ENCODE measurements at regions not wholly inside any gene's neighbourhood (a gene's known extent, or its start where the extent isn't known, plus 50 kb on each side); places are given as distances from the start of the nearest gene placed in this dataset.

DNA sequence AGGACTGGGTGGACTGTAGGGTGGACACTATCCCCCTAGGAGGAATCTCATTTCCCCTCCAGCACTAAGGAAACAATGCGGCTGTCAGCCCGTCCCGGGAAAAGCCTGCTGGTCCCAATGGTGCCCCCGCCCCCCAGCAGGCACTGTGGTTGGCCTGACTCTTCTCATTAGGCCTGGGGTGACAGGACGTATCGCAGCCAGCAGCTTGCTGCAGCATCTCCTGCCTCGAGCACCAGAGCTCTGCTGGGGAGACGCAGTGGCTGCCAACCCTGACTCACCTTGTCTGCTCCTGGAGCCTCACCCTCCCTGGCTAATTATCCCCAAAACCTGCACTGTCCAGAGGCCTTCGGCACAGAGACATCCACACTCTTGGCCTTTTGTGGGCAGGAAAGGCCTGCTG lies 115.1 kb upstream of the GJB5 start:
- Histone ChIP-seq H3K4me3 (ENCODE audit: insufficient read depth, low read depth, low read length, poor library complexity, severe bottlenecking) (no peak overlapping the region), H3K27ac (ENCODE audit: insufficient read depth, low read length, poor library complexity, severe bottlenecking) (no peak overlapping the region), H3K36me3 (ENCODE audit: control insufficient read depth, insufficient read depth, low read length) (no peaks in the 10 kb centered on the region), H3K27me3 (replicated peaks; ENCODE audit: control insufficient read depth, insufficient read depth, low read length, poor library complexity, severe bottlenecking) (peaks cover 1% of the 10 kb centered on the region), H3K9me3 (ENCODE audit: control insufficient read depth, low read length) (no peaks in the 10 kb centered on the region), H3K4me1 (ENCODE audit: control insufficient read depth, insufficient read depth, low read length, poor library complexity, severe bottlenecking) (no peaks in the 10 kb centered on the region)
- no peak for DNase-seq

- no peaks in the 10 kb centered on the region for H3K36me3 ChIP-seq (ENCODE audit: control insufficient read depth, insufficient read depth, low read length)
- peaks cover 2% of the 10 kb centered on the region for H3K27me3 ChIP-seq (replicated peaks; ENCODE audit: control insufficient read depth, insufficient read depth, low read length, poor library complexity, severe bottlenecking)
- no peak for DNase-seq
- H3K9me3 ChIP-seq (ENCODE audit: control insufficient read depth, low read length) = no peaks in the 10 kb centered on the region
- H3K27ac ChIP-seq (ENCODE audit: insufficient read depth, low read length, poor library complexity, severe bottlenecking) = no peak overlapping the region
- H3K4me3 ChIP-seq (ENCODE audit: insufficient read depth, low read depth, low read length, poor library complexity, severe bottlenecking) = no peak overlapping the region
- no peaks in the 10 kb centered on the region for H3K4me1 ChIP-seq (ENCODE audit: control insufficient read depth, insufficient read depth, low read length, poor library complexity, severe bottlenecking)
Observed at GRCh38 chr1:34640654-34641401, 114.0 kb upstream of the GJB5 start.

GRCh38 chr1:34642679-34643078 lies 112.2 kb upstream of the GJB5 start:
- Histone ChIP-seq H3K9me3 (ENCODE audit: control insufficient read depth, low read length) (no peaks in the 10 kb centered on the region), H3K4me1 (ENCODE audit: control insufficient read depth, insufficient read depth, low read length, poor library complexity, severe bottlenecking) (no peaks in the 10 kb centered on the region), H3K36me3 (ENCODE audit: control insufficient read depth, insufficient read depth, low read length) (no peaks in the 10 kb centered on the region), H3K4me3 (ENCODE audit: insufficient read depth, low read depth, low read length, poor library complexity, severe bottlenecking) (no peak overlapping the region), H3K27ac (ENCODE audit: insufficient read depth, low read length, poor library complexity, severe bottlenecking) (no peak overlapping the region), H3K27me3 (replicated peaks; ENCODE audit: control insufficient read depth, insufficient read depth, low read length, poor library complexity, severe bottlenecking) (peaks cover 2% of the 10 kb centered on the region)
- no peak for DNase-seq

- Histone ChIP-seq H3K27ac (ENCODE audit: insufficient read depth, low read length, poor library complexity, severe bottlenecking) (no peak overlapping the region), H3K27me3 (replicated peaks; ENCODE audit: control insufficient read depth, insufficient read depth, low read length, poor library complexity, severe bottlenecking) (peaks cover 2% of the 10 kb centered on the region), H3K4me1 (ENCODE audit: control insufficient read depth, insufficient read depth, low read length, poor library complexity, severe bottlenecking) (no peaks in the 10 kb centered on the region), H3K9me3 (ENCODE audit: control insufficient read depth, low read length) (no peaks in the 10 kb centered on the region), H3K4me3 (ENCODE audit: insufficient read depth, low read depth, low read length, poor library complexity, severe bottlenecking) (no peak overlapping the region), H3K36me3 (ENCODE audit: control insufficient read depth, insufficient read depth, low read length) (no peaks in the 10 kb centered on the region)
- DNase-seq = no peak
Observed at GRCh38 chr1:34645109-34645688, 109.6 kb upstream of the GJB5 start.

GRCh38 chr1:34645919-34646318 lies 108.9 kb upstream of the GJB5 start:
- no peak overlapping the region for H3K27ac ChIP-seq (ENCODE audit: insufficient read depth, low read length, poor library complexity, severe bottlenecking)
- H3K36me3 ChIP-seq (ENCODE audit: control insufficient read depth, insufficient read depth, low read length) = no peaks in the 10 kb centered on the region
- H3K9me3 ChIP-seq (ENCODE audit: control insufficient read depth, low read length) = no peaks in the 10 kb centered on the region
- peaks cover 2% of the 10 kb centered on the region for H3K27me3 ChIP-seq (replicated peaks; ENCODE audit: control insufficient read depth, insufficient read depth, low read length, poor library complexity, severe bottlenecking)
- no peak overlapping the region for H3K4me3 ChIP-seq (ENCODE audit: insufficient read depth, low read depth, low read length, poor library complexity, severe bottlenecking)
- no peak for DNase-seq
- H3K4me1 ChIP-seq (ENCODE audit: control insufficient read depth, insufficient read depth, low read length, poor library complexity, severe bottlenecking) = no peaks in the 10 kb centered on the region

- no peak for DNase-seq
- H3K36me3 ChIP-seq (ENCODE audit: control insufficient read depth, insufficient read depth, low read length) = no peaks in the 10 kb centered on the region
- H3K4me3 ChIP-seq (ENCODE audit: insufficient read depth, low read depth, low read length, poor library complexity, severe bottlenecking) = no peak overlapping the region
- H3K4me1 ChIP-seq (ENCODE audit: control insufficient read depth, insufficient read depth, low read length, poor library complexity, severe bottlenecking) = no peaks in the 10 kb centered on the region
- no peak overlapping the region for H3K27ac ChIP-seq (ENCODE audit: insufficient read depth, low read length, poor library complexity, severe bottlenecking)
- H3K27me3 ChIP-seq (replicated peaks; ENCODE audit: control insufficient read depth, insufficient read depth, low read length, poor library complexity, severe bottlenecking) = peaks cover 2% of the 10 kb centered on the region
- no peaks in the 10 kb centered on the region for H3K9me3 ChIP-seq (ENCODE audit: control insufficient read depth, low read length)
Observed at GRCh38 chr1:34648501-34648900, 106.3 kb upstream of the GJB5 start.

DNA sequence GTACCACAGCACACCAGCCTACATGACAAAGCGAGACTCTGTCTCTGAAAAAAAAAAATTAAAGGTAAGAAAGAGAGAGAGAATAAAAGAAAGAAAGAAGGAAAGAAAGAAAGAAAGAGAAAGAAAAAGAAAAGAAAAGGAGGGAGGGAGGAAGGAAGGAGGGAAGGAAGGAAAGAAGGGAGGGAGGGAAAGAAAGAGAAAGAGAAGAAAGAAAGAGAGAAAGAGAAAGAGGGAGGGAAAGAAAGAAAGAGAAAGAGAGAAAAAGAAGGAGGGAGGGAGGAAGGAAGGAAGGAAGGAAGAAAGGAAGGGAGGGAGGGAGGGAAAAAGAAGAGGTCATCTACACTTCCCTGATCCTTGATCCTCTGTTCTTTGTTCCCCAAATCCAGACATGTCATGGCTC lies 104.8 kb upstream of the GJB5 start:
- no peak for DNase-seq

DNA sequence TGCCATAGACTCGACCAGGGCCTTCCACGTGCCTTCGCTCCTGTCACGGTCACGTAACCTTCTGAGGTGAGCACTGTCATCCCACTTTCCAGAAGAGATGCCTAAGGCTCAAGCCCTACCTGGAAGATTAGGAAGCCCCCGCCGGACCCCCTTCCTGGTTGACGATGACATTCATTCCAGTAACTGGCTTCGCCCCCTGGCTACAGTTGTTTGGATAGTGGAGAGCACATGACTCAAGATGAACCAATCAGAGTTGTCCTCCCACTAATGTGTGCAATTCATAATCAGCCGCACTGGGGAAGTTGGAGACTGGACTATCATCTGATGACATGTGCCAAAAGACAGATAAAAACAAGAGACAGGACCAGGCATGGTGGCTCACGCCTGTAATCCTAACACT lies 104.0 kb upstream of the GJB5 start:
- no peaks in the 10 kb centered on the region for H3K27me3 ChIP-seq (replicated peaks; ENCODE audit: control insufficient read depth, insufficient read depth, low read length, poor library complexity, severe bottlenecking)
- DNase-seq = no peak
- H3K4me1 ChIP-seq (ENCODE audit: control insufficient read depth, insufficient read depth, low read length, poor library complexity, severe bottlenecking) = no peaks in the 10 kb centered on the region
- H3K36me3 ChIP-seq (ENCODE audit: control insufficient read depth, insufficient read depth, low read length) = no peaks in the 10 kb centered on the region
- H3K9me3 ChIP-seq (ENCODE audit: control insufficient read depth, low read length) = no peaks in the 10 kb centered on the region
- H3K4me3 ChIP-seq (ENCODE audit: insufficient read depth, low read depth, low read length, poor library complexity, severe bottlenecking) = no peak overlapping the region
- H3K27ac ChIP-seq (ENCODE audit: insufficient read depth, low read length, poor library complexity, severe bottlenecking) = no peak overlapping the region

More for the DNA sequence above, 104.8 kb upstream of the GJB5 start:
- no peaks in the 10 kb centered on the region for H3K9me3 ChIP-seq (ENCODE audit: control insufficient read depth, low read length)
- no peak overlapping the region for H3K27ac ChIP-seq (ENCODE audit: insufficient read depth, low read length, poor library complexity, severe bottlenecking)
- no peak overlapping the region for H3K4me3 ChIP-seq (ENCODE audit: insufficient read depth, low read depth, low read length, poor library complexity, severe bottlenecking)
- H3K27me3 ChIP-seq (replicated peaks; ENCODE audit: control insufficient read depth, insufficient read depth, low read length, poor library complexity, severe bottlenecking) = no peaks in the 10 kb centered on the region
- H3K36me3 ChIP-seq (ENCODE audit: control insufficient read depth, insufficient read depth, low read length) = no peaks in the 10 kb centered on the region
- H3K4me1 ChIP-seq (ENCODE audit: control insufficient read depth, insufficient read depth, low read length, poor library complexity, severe bottlenecking) = no peaks in the 10 kb centered on the region

DNA sequence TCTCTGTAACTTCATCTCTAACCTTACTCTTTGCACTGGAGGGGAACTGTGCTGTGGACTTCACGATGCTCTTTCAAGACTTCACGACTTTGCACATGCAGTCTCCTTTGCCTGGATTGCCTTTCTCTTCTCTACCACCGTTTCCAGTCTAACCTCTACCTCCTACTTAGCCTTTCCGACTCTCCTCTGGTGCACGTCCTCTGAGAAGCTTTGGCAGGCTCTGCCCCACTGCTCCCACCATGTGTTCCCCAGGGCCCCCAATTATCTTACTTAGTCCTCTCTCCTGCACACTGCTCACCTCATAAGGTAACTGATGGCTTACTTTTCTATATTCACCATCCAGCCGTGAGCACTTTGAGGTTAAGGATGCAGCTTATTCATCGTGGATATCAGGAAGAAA lies 101.7 kb upstream of the GJB5 start:
- no peak for DNase-seq
- H3K4me1 ChIP-seq (ENCODE audit: control insufficient read depth, insufficient read depth, low read length, poor library complexity, severe bottlenecking) = no peaks in the 10 kb centered on the region
- H3K36me3 ChIP-seq (ENCODE audit: control insufficient read depth, insufficient read depth, low read length) = no peaks in the 10 kb centered on the region
- no peaks in the 10 kb centered on the region for H3K27me3 ChIP-seq (replicated peaks; ENCODE audit: control insufficient read depth, insufficient read depth, low read length, poor library complexity, severe bottlenecking)
- H3K4me3 ChIP-seq (ENCODE audit: insufficient read depth, low read depth, low read length, poor library complexity, severe bottlenecking) = no peak overlapping the region
- H3K27ac ChIP-seq (ENCODE audit: insufficient read depth, low read length, poor library complexity, severe bottlenecking) = no peak overlapping the region
- no peaks in the 10 kb centered on the region for H3K9me3 ChIP-seq (ENCODE audit: control insufficient read depth, low read length)

DNA sequence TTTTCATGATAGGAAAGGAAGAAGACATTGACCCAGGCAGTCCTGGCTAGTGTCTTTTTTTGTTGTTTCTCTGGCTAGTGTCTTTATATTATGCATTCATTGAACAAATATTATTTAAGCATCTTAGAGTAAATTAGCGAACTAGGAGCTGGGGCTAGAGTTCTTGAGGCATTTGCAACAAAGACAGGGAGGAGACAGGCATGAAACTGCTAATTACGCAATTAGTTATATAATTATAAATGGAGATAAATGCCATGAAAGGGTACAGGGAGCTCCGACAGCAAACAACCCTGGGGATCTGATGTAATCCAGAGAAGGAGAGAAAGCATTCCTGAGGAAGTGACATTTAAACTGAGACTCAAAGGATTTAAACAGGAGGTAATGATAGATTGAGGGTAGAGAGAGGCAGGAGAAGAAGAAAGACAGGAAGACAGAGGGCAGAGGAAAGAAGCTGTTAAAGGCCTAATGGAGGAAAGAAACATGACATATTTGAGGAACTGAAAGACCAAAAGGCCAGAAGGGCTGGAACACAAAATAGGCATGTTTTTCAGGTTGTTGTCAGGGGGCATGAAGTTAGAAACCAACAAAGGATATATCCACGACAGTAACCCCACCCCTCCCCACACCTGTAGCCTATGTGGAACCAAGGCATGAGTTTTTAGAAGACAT lies 99.5 kb upstream of the GJB5 start:
- Histone ChIP-seq H3K27ac (ENCODE audit: insufficient read depth, low read length, poor library complexity, severe bottlenecking) (no peak overlapping the region), H3K36me3 (ENCODE audit: control insufficient read depth, insufficient read depth, low read length) (no peaks in the 10 kb centered on the region), H3K27me3 (replicated peaks; ENCODE audit: control insufficient read depth, insufficient read depth, low read length, poor library complexity, severe bottlenecking) (no peaks in the 10 kb centered on the region), H3K4me3 (ENCODE audit: insufficient read depth, low read depth, low read length, poor library complexity, severe bottlenecking) (no peak overlapping the region), H3K9me3 (ENCODE audit: control insufficient read depth, low read length) (no peaks in the 10 kb centered on the region), H3K4me1 (ENCODE audit: control insufficient read depth, insufficient read depth, low read length, poor library complexity, severe bottlenecking) (no peaks in the 10 kb centered on the region)
- DNase-seq = no peak

Measured in effector memory CD4-positive, alpha-beta T cell (primary cell).